Activated naive CD8-positive, alpha-beta T cell treated with anti-CD3 and anti-CD28 coated beads for 36 hours (primary cell): ENCODE measurements at regions not wholly inside any gene's neighbourhood (a gene's known extent, or its start where the extent isn't known, plus 50 kb on each side); places are given as distances from the start of the nearest gene placed in this dataset.
"Not testable (repeated sequence)": the region's sequence is repeated elsewhere in the genome, so short reads cannot be mapped to it uniquely, and the experiment has no call there.

ENCODE experiments used
- DNase-seq: peaks from one replicate; pipeline ENCODE4 v3.0.0; 2021
- H3K27ac Mint-ChIP-seq: one replicate; pipeline ENCODE4 v1.8.0; 2022; ENCODE audit warnings: mild to moderate bottlenecking, moderate library complexity, mixed read lengths
- H3K27me3 Mint-ChIP-seq: one replicate; pipeline ENCODE4 v1.8.0; 2022; ENCODE audit warnings: mild to moderate bottlenecking, mixed read lengths
- H3K36me3 Mint-ChIP-seq: one replicate; pipeline ENCODE4 v1.8.0; 2021; ENCODE audit warnings: mild to moderate bottlenecking, mixed read lengths
- H3K4me1 Mint-ChIP-seq: one replicate; pipeline ENCODE4 v1.8.0; 2021; ENCODE audit warnings: mixed read lengths
- H3K4me3 Mint-ChIP-seq: one replicate; pipeline ENCODE4 v1.8.0; 2022; ENCODE audit warnings: mild to moderate bottlenecking, moderate library complexity, mixed read lengths
- H3K9me3 Mint-ChIP-seq: one replicate; pipeline ENCODE4 v1.8.0; 2022; ENCODE audit warnings: mixed read lengths

GRCh38 chr7:113030489-113030888 is 56.1 kb downstream of the GPR85 start:
- Mint-ChIP-seq H3K27me3 (peaks cover 22% of the 10 kb centered on the region), H3K4me3 (no peak overlapping the region), H3K4me1 (no peaks in the 10 kb centered on the region), H3K36me3 (no peaks in the 10 kb centered on the region), H3K27ac (no peak overlapping the region), H3K9me3 (no peaks in the 10 kb centered on the region)
- no peak for DNase-seq

- Mint-ChIP-seq H3K36me3 (no peaks in the 10 kb centered on the region), H3K27ac (no peak overlapping the region), H3K27me3 (peaks cover 16% of the 10 kb centered on the region), H3K9me3 (no peaks in the 10 kb centered on the region), H3K4me3 (no peak overlapping the region), H3K4me1 (no peaks in the 10 kb centered on the region)
- no peak for DNase-seq
These were observed 59.7 kb downstream of the GPR85 start for GRCh38 chr7:113026941-113027340.

GRCh38 chr7:113017144-113017857 is 69.3 kb downstream of the GPR85 start:
- not testable (repeated sequence) for H3K4me1 Mint-ChIP-seq, H3K27me3 Mint-ChIP-seq, H3K9me3 Mint-ChIP-seq, DNase-seq, H3K27ac Mint-ChIP-seq, H3K4me3 Mint-ChIP-seq, H3K36me3 Mint-ChIP-seq

- no peaks in the 10 kb centered on the region for H3K4me1 Mint-ChIP-seq
- no peak for DNase-seq
- H3K4me3 Mint-ChIP-seq: no peak overlapping the region
- H3K27me3 Mint-ChIP-seq: no peaks in the 10 kb centered on the region
- H3K9me3 Mint-ChIP-seq: peaks cover 6% of the 10 kb centered on the region
- H3K27ac Mint-ChIP-seq: no peak overlapping the region
- H3K36me3 Mint-ChIP-seq: no peaks in the 10 kb centered on the region
These were observed 71.5 kb downstream of the GPR85 start for GRCh38 chr7:113015034-113015645.

GRCh38 chr7:113013761-113014449 is 72.7 kb downstream of the GPR85 start:
- H3K4me3 Mint-ChIP-seq: no peak overlapping the region
- H3K27ac Mint-ChIP-seq: no peak overlapping the region
- peaks cover 6% of the 10 kb centered on the region for H3K9me3 Mint-ChIP-seq
- DNase-seq: no peak
- no peaks in the 10 kb centered on the region for H3K4me1 Mint-ChIP-seq
- no peaks in the 10 kb centered on the region for H3K27me3 Mint-ChIP-seq
- no peaks in the 10 kb centered on the region for H3K36me3 Mint-ChIP-seq

- DNase-seq, H3K9me3 Mint-ChIP-seq, H3K36me3 Mint-ChIP-seq, H3K4me3 Mint-ChIP-seq, H3K4me1 Mint-ChIP-seq, H3K27ac Mint-ChIP-seq, H3K27me3 Mint-ChIP-seq: not testable (repeated sequence)
These were observed 73.8 kb downstream of the GPR85 start for GRCh38 chr7:113012862-113013261.

- H3K9me3 Mint-ChIP-seq: peaks cover 6% of the 10 kb centered on the region
- DNase-seq: no peak
- H3K4me3 Mint-ChIP-seq: no peak overlapping the region
- no peaks in the 10 kb centered on the region for H3K4me1 Mint-ChIP-seq
- no peak overlapping the region for H3K27ac Mint-ChIP-seq
- H3K27me3 Mint-ChIP-seq: no peaks in the 10 kb centered on the region
- peaks cover 2% of the 10 kb centered on the region for H3K36me3 Mint-ChIP-seq
These were observed 76.2 kb downstream of the GPR85 start for GRCh38 chr7:113010377-113010776.

GRCh38 chr7:113008755-113009154 is 77.9 kb downstream of the GPR85 start:
- no peak for DNase-seq
- no peak overlapping the region for H3K4me3 Mint-ChIP-seq
- H3K27ac Mint-ChIP-seq: no peak overlapping the region
- H3K9me3 Mint-ChIP-seq: peaks cover 6% of the 10 kb centered on the region
- H3K27me3 Mint-ChIP-seq: no peaks in the 10 kb centered on the region
- peaks cover 2% of the 10 kb centered on the region for H3K36me3 Mint-ChIP-seq
- H3K4me1 Mint-ChIP-seq: no peaks in the 10 kb centered on the region

GRCh38 chr7:113004726-113005454 is 81.7 kb downstream of the GPR85 start:
- Mint-ChIP-seq H3K27me3 (peaks cover 4% of the 10 kb centered on the region), H3K4me3 (no peak overlapping the region), H3K27ac (no peak overlapping the region), H3K9me3 (no peaks in the 10 kb centered on the region), H3K4me1 (no peaks in the 10 kb centered on the region), H3K36me3 (peaks cover 2% of the 10 kb centered on the region)
- no peak for DNase-seq

GRCh38 chr7:113000316-113001020 is 86.2 kb downstream of the GPR85 start:
- Mint-ChIP-seq H3K4me1 (no peaks in the 10 kb centered on the region), H3K27me3 (peaks cover 12% of the 10 kb centered on the region), H3K36me3 (no peaks in the 10 kb centered on the region), H3K9me3 (no peaks in the 10 kb centered on the region), H3K4me3 (no peak overlapping the region), H3K27ac (no peak overlapping the region)
- DNase-seq: no peak

- H3K9me3 Mint-ChIP-seq: no peaks in the 10 kb centered on the region
- peaks cover 12% of the 10 kb centered on the region for H3K27me3 Mint-ChIP-seq
- DNase-seq: no peak
- H3K27ac Mint-ChIP-seq: no peak overlapping the region
- no peak overlapping the region for H3K4me3 Mint-ChIP-seq
- no peaks in the 10 kb centered on the region for H3K4me1 Mint-ChIP-seq
- H3K36me3 Mint-ChIP-seq: no peaks in the 10 kb centered on the region
These were observed 88.8 kb downstream of the GPR85 start for GRCh38 chr7:112997831-112998230.

GRCh38 chr7:112996331-112996871 is 90.2 kb downstream of the GPR85 start:
- Mint-ChIP-seq H3K4me3 (no peak overlapping the region), H3K27me3 (peaks cover 17% of the 10 kb centered on the region), H3K4me1 (no peaks in the 10 kb centered on the region), H3K36me3 (no peaks in the 10 kb centered on the region), H3K27ac (no peak overlapping the region), H3K9me3 (no peaks in the 10 kb centered on the region)
- no peak for DNase-seq

- no peak overlapping the region for H3K4me3 Mint-ChIP-seq
- H3K27me3 Mint-ChIP-seq: peaks cover 14% of the 10 kb centered on the region
- H3K27ac Mint-ChIP-seq: no peak overlapping the region
- H3K4me1 Mint-ChIP-seq: no peaks in the 10 kb centered on the region
- H3K36me3 Mint-ChIP-seq: no peaks in the 10 kb centered on the region
- DNase-seq: no peak
- H3K9me3 Mint-ChIP-seq: no peaks in the 10 kb centered on the region
These were observed 91.4 kb downstream of the GPR85 start for GRCh38 chr7:112995059-112995824.

- Mint-ChIP-seq H3K9me3 (no peaks in the 10 kb centered on the region), H3K4me1 (no peaks in the 10 kb centered on the region)
These were observed 92.0 kb downstream of the GPR85 start for GRCh38 chr7:112994656-112995055.

More at GRCh38 chr7:112994656-112995055, 92.0 kb downstream of the GPR85 start:
- Mint-ChIP-seq H3K4me3 (no peak overlapping the region), H3K27me3 (peaks cover 11% of the 10 kb centered on the region), H3K36me3 (no peaks in the 10 kb centered on the region), H3K27ac (no peak overlapping the region)
- no peak for DNase-seq
